Fibroblast of villous mesenchyme (primary cell): ENCODE measurements at regions not wholly inside any gene's neighbourhood (a gene's known extent, or its start where the extent isn't known, plus 50 kb on each side); places are given as distances from the start of the nearest gene placed in this dataset.

ENCODE experiments used
- DNase-seq: peaks from one replicate; pipeline ENCODE4 v3.0.0-alpha.2; 2010; ENCODE audit warnings: low read depth
- H3K4me3 ChIP-seq: 2 replicates; pipeline ENCODE4 v1.5.1; 2011; ENCODE audit warnings: low read depth, mild to moderate bottlenecking, low read length
- CTCF ChIP-seq: IDR thresholded peaks from 2 replicates; pipeline ENCODE4 v1.5.1; 2012; ENCODE audit warnings: low read depth, mild to moderate bottlenecking, low read length; ENCODE audit not compliant: insufficient read depth

GRCh38 chr2:175449616-175450015 lies 268.1 kb upstream of the ATP5MC3 start:
- no peak for TF ChIP-seq CTCF
- H3K4me3 ChIP-seq = no peak overlapping the region
- no peak for DNase-seq

GRCh38 chr2:175446201-175446600 lies 264.7 kb upstream of the ATP5MC3 start:
- no peak for DNase-seq
- TF ChIP-seq CTCF = no peak
- H3K4me3 ChIP-seq = no peak overlapping the region

GRCh38 chr2:175445281-175445680 lies 263.8 kb upstream of the ATP5MC3 start:
- TF ChIP-seq CTCF = no peak
- no peak overlapping the region for H3K4me3 ChIP-seq
- DNase-seq = no peak

GRCh38 chr2:175442441-175442840 lies 260.9 kb upstream of the ATP5MC3 start:
- no peak overlapping the region for H3K4me3 ChIP-seq
- no peak for DNase-seq
- no peak for TF ChIP-seq CTCF

- TF ChIP-seq CTCF = no peak
- H3K4me3 ChIP-seq = no peak overlapping the region
These were observed 259.8 kb upstream of the ATP5MC3 start for GRCh38 chr2:175441181-175441761.

GRCh38 chr2:175439416-175439815 lies 257.9 kb upstream of the ATP5MC3 start:
- TF ChIP-seq CTCF = no peak
- no peak for DNase-seq
- H3K4me3 ChIP-seq = no peak overlapping the region

More at GRCh38 chr2:175441181-175441761, 259.8 kb upstream of the ATP5MC3 start:
- no peak for DNase-seq

GRCh38 chr2:175437167-175437566 lies 255.7 kb upstream of the ATP5MC3 start:
- DNase-seq = no peak
- TF ChIP-seq CTCF = no peak
- H3K4me3 ChIP-seq = no peak overlapping the region
